MM.1S (cell line): ENCODE measurements at regions not wholly inside any gene's neighbourhood (a gene's known extent, or its start where the extent isn't known, plus 50 kb on each side); places are given as distances from the start of the nearest gene placed in this dataset.

ENCODE experiments used
- EZH2 ChIP-seq: fragments of 300-600 bp; sonication (generic); optimal IDR thresholded peaks from 2 replicates; pipeline ENCODE3; 2017; ENCODE audit warnings: low read depth, mild to moderate bottlenecking, antibody characterized with exemption, low read length, mixed read lengths
- EZH2phosphoT487 ChIP-seq: fragments of 300-600 bp; sonication (generic); IDR thresholded peaks from 2 replicates; pipeline ENCODE4 v1.6.1; 2018; ENCODE audit warnings: antibody characterized with exemption, low read length
- TF ChIP-seq, protein P1 (sequence below): fragments of 300-600 bp; sonication (generic); IDR thresholded peaks from 2 replicates; pipeline ENCODE4 v1.5.1; 2016; ENCODE audit warnings: antibody characterized with exemption, low read length, mixed read lengths

- TF ChIP-seq, protein P1, sequence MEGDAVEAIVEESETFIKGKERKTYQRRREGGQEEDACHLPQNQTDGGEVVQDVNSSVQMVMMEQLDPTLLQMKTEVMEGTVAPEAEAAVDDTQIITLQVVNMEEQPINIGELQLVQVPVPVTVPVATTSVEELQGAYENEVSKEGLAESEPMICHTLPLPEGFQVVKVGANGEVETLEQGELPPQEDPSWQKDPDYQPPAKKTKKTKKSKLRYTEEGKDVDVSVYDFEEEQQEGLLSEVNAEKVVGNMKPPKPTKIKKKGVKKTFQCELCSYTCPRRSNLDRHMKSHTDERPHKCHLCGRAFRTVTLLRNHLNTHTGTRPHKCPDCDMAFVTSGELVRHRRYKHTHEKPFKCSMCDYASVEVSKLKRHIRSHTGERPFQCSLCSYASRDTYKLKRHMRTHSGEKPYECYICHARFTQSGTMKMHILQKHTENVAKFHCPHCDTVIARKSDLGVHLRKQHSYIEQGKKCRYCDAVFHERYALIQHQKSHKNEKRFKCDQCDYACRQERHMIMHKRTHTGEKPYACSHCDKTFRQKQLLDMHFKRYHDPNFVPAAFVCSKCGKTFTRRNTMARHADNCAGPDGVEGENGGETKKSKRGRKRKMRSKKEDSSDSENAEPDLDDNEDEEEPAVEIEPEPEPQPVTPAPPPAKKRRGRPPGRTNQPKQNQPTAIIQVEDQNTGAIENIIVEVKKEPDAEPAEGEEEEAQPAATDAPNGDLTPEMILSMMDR, result no peak
- TF ChIP-seq EZH2, result no peak
- no peak for TF ChIP-seq EZH2phosphoT487
Observed at GRCh38 chr17:70621566-70621965, 452.2 kb downstream of the KCNJ2 start.
